ENCODE measurements at regions not wholly inside any gene's neighbourhood (a gene's known extent, or its start where the extent isn't known, plus 50 kb on each side); places are given as distances from the start of the nearest gene placed in this dataset.

- Histone ChIP-seq H3K4me3 (ENCODE audit: low read depth, low read length) (no peak overlapping the region), H3K36me3 (ENCODE audit: control insufficient read depth, insufficient read depth, low read length) (no peaks in the 10 kb centered on the region), H3K4me1 (no peaks in the 10 kb centered on the region), H3K9me3 (no peaks in the 10 kb centered on the region), H3K27me3 (replicated peaks; ENCODE audit: control insufficient read depth, insufficient read depth, low read length) (no peaks in the 10 kb centered on the region)
- Mint-ChIP-seq H3K27ac (ENCODE audit: unreplicated experiment) (no peak overlapping the region), H3K27me3 (ENCODE audit: insufficient read depth, unreplicated experiment) (peaks cover 6% of the 10 kb centered on the region), H3K9me3 (ENCODE audit: unreplicated experiment) (no peaks in the 10 kb centered on the region), H3K36me3 (ENCODE audit: insufficient read depth, unreplicated experiment) (no peaks in the 10 kb centered on the region), H3K4me1 (ENCODE audit: low read depth, unreplicated experiment) (no peaks in the 10 kb centered on the region), H3K4me3 (ENCODE audit: unreplicated experiment) (no peak overlapping the region)
- ChIA-PET CTCF (no interaction called here), POLR2A (no interaction called here)
- intact Hi-C loops (cut with micrococcal nuclease; ENCODE audit: unreplicated experiment): no loop called here
- BruUV-seq (replicated peaks): no TSS peak
- no peak for TF ChIP-seq CTCF (IDR thresholded peaks at IDR 0.05; ENCODE audit: insufficient read depth in 1 of 2, low read depth in 1 of 2, low read length in 1 of 2, severe bottlenecking in 1 of 2, unreplicated experiment in 1 of 2)
- no peak for DNase-seq
These were observed 215.5 kb downstream of the NHLRC3 start for GRCh38 chr13:39253774-39254173.

GRCh38 chr13:39254601-39255000 is 216.3 kb downstream of the NHLRC3 start:
- H3K9me3 ChIP-seq: no peaks in the 10 kb centered on the region
- no peaks in the 10 kb centered on the region for H3K4me1 Mint-ChIP-seq (ENCODE audit: low read depth, unreplicated experiment)
- ChIA-PET POLR2A (no interaction called here), CTCF (no interaction called here)
- H3K36me3 Mint-ChIP-seq (ENCODE audit: insufficient read depth, unreplicated experiment): no peaks in the 10 kb centered on the region
- no peaks in the 10 kb centered on the region for H3K36me3 ChIP-seq (ENCODE audit: control insufficient read depth, insufficient read depth, low read length)
- no peak for DNase-seq
- no peak overlapping the region for H3K4me3 Mint-ChIP-seq (ENCODE audit: unreplicated experiment)
- no peaks in the 10 kb centered on the region for H3K9me3 Mint-ChIP-seq (ENCODE audit: unreplicated experiment)
- intact Hi-C loops (cut with micrococcal nuclease; ENCODE audit: unreplicated experiment): no loop called here
- no peak overlapping the region for H3K4me3 ChIP-seq (ENCODE audit: low read depth, low read length)
- peaks cover 2% of the 10 kb centered on the region for H3K27me3 Mint-ChIP-seq (ENCODE audit: insufficient read depth, unreplicated experiment)
- H3K4me1 ChIP-seq: no peaks in the 10 kb centered on the region
- H3K27ac Mint-ChIP-seq (ENCODE audit: unreplicated experiment): no peak overlapping the region
- no TSS peak for BruUV-seq (replicated peaks)
- H3K27me3 ChIP-seq (replicated peaks; ENCODE audit: control insufficient read depth, insufficient read depth, low read length): no peaks in the 10 kb centered on the region
- no peak for TF ChIP-seq CTCF (IDR thresholded peaks at IDR 0.05; ENCODE audit: insufficient read depth in 1 of 2, low read depth in 1 of 2, low read length in 1 of 2, severe bottlenecking in 1 of 2, unreplicated experiment in 1 of 2)

GRCh38 chr13:39257642-39258041 is 219.4 kb downstream of the NHLRC3 start:
- TF ChIP-seq CTCF (IDR thresholded peaks at IDR 0.05; ENCODE audit: insufficient read depth in 1 of 2, low read depth in 1 of 2, low read length in 1 of 2, severe bottlenecking in 1 of 2, unreplicated experiment in 1 of 2): no peak
- no peaks in the 10 kb centered on the region for H3K9me3 ChIP-seq
- no peaks in the 10 kb centered on the region for H3K27me3 ChIP-seq (replicated peaks; ENCODE audit: control insufficient read depth, insufficient read depth, low read length)
- intact Hi-C loops (cut with micrococcal nuclease; ENCODE audit: unreplicated experiment): no loop called here
- no peaks in the 10 kb centered on the region for H3K9me3 Mint-ChIP-seq (ENCODE audit: unreplicated experiment)
- DNase-seq: no peak
- no peak overlapping the region for H3K27ac Mint-ChIP-seq (ENCODE audit: unreplicated experiment)
- H3K36me3 ChIP-seq (ENCODE audit: control insufficient read depth, insufficient read depth, low read length): no peaks in the 10 kb centered on the region
- H3K4me1 Mint-ChIP-seq (ENCODE audit: low read depth, unreplicated experiment): no peaks in the 10 kb centered on the region
- H3K4me3 ChIP-seq (ENCODE audit: low read depth, low read length): no peak overlapping the region
- no peaks in the 10 kb centered on the region for H3K36me3 Mint-ChIP-seq (ENCODE audit: insufficient read depth, unreplicated experiment)
- peaks cover 5% of the 10 kb centered on the region for H3K27me3 Mint-ChIP-seq (ENCODE audit: insufficient read depth, unreplicated experiment)
- no peaks in the 10 kb centered on the region for H3K4me1 ChIP-seq
- no peak overlapping the region for H3K4me3 Mint-ChIP-seq (ENCODE audit: unreplicated experiment)
- no TSS peak for BruUV-seq (replicated peaks)
- ChIA-PET POLR2A (no interaction called here), CTCF (no interaction called here)

All from Caco-2 (cell line).